ENCODE measurements at regions not wholly inside any gene's neighbourhood (a gene's known extent, or its start where the extent isn't known, plus 50 kb on each side); places are given as distances from the start of the nearest gene placed in this dataset.

- Histone ChIP-seq H3K9ac (replicated peaks; ENCODE audit: extremely low read depth, insufficient read depth, low read length) (no peak overlapping the region), H3K27me3 (ENCODE audit: control insufficient read depth in 2 of 2, insufficient read depth in 2 of 2, low read length in 2 of 2) (no peaks in the 10 kb centered on the region), H4K20me1 (replicated peaks; ENCODE audit: control insufficient read depth, extremely low read depth, insufficient read depth, low read length) (no peaks in the 10 kb centered on the region), H3K9me3 (replicated peaks; ENCODE audit: control insufficient read depth, insufficient read depth, low read length) (no peaks in the 10 kb centered on the region), H3K36me3 (ENCODE audit: control insufficient read depth in 2 of 2, extremely low read depth in 1 of 2, insufficient read depth in 2 of 2, low read length in 2 of 2) (no peaks in the 10 kb centered on the region), H2AFZ (ENCODE audit: low read depth, low read length) (no peak overlapping the region), H3K4me1 (ENCODE audit: control insufficient read depth, extremely low read depth, insufficient read depth, low read length) (no peaks in the 10 kb centered on the region), H3K4me3 (replicated peaks in 1 of 3; ENCODE audit: insufficient read depth in 1 of 3, low read depth in 1 of 3, low read length in 3 of 3) (no peak overlapping the region), H3K9me1 (replicated peaks; ENCODE audit: control insufficient read depth, extremely low read depth, insufficient read depth, low read length) (no peaks in the 10 kb centered on the region), H3K27ac (ENCODE audit: insufficient read depth, low read depth, low read length) (no peak overlapping the region), H3K4me2 (ENCODE audit: insufficient read depth, low read length) (no peak overlapping the region), H3K79me2 (ENCODE audit: control insufficient read depth, insufficient read depth, low read length) (no peaks in the 10 kb centered on the region)
- POLR2A ChIA-PET = no interaction called here
- CTCF ChIA-PET = no interaction called here
- dilution Hi-C loops (cut with MboI; ENCODE audit: extremely low pct_ligation_motif_present, low sequenced_read_pairs) (no loop called here), intact Hi-C loops (cut with micrococcal nuclease) (no loop called here)
- DNase-seq (ENCODE audit: low read depth, low spot score) = no peak
- FAIRE-seq = no peak
- TF ChIP-seq MAX (IDR thresholded peaks at IDR 0.05; ENCODE audit: insufficient read depth, insufficient read length) = no peak
- no peak for TF ChIP-seq POLR2A (IDR thresholded peaks at IDR 0.05; ENCODE audit: low read depth, low read length)
- no peak for TF ChIP-seq JUN (IDR thresholded peaks at IDR 0.05; ENCODE audit: borderline replicate concordance, insufficient read depth, insufficient read length, low read depth)
- TF ChIP-seq MYC (IDR thresholded peaks at IDR 0.05; ENCODE audit: low read depth, low read length) = no peak
- TF ChIP-seq EZH2 (IDR thresholded peaks at IDR 0.05; ENCODE audit: borderline replicate concordance, low read depth, low read length, severe bottlenecking) = no peak
- TF ChIP-seq POLR2AphosphoS5 (IDR thresholded peaks at IDR 0.05; ENCODE audit: insufficient read depth, low read depth, low read length) = no peak
- no peak for TF ChIP-seq CTCF (IDR thresholded peaks at IDR 0.05; ENCODE audit: extremely low read depth in 1 of 2, insufficient read depth in 1 of 2, low read depth in 1 of 2, low read length in 2 of 2)
- no peak for TF ChIP-seq FOS (IDR thresholded peaks at IDR 0.05; ENCODE audit: borderline replicate concordance, insufficient read depth, low read length)
- no peak for TF ChIP-seq GATA2 (IDR thresholded peaks at IDR 0.05; ENCODE audit: insufficient read depth, insufficient read length, low read depth, low read length)
- BruUV-seq (replicated peaks) = no TSS peak
Measured at GRCh38 chr6:10205892-10206291, 209.0 kb downstream of the TFAP2A start.
